ENCODE measurements at regions not wholly inside any gene's neighbourhood (a gene's known extent, or its start where the extent isn't known, plus 50 kb on each side); places are given as distances from the start of the nearest gene placed in this dataset.

DNA sequence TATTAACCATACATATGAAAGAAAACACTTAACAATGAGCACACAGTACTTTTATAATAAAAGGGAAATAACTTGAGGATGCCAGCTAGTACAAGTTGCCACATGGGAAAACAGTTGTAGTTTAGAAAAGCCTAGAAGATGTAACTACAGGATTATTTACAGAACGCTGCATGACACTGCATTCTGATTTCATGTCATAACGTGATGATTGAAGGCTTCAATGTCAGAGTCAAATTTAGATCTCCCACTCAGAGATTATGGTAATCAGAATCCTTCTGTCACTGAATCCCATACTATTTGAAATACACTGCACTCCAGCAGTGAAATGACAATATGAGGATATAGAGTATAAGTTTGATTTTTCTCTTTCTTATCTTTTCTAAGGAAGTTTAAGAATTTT is 253.9 kb upstream of the LRRN1 start:
- Histone ChIP-seq H3K4me1 (replicated peaks; ENCODE audit: insufficient read depth) (no peaks in the 10 kb centered on the region), H4K20me1 (ENCODE audit: insufficient read depth) (no peaks in the 10 kb centered on the region), H3K36me3 (ENCODE audit: low read depth) (no peaks in the 10 kb centered on the region), H3K9me2 (ENCODE audit: insufficient read depth) (no peaks in the 10 kb centered on the region), H3K79me2 (ENCODE audit: low read depth) (no peaks in the 10 kb centered on the region), H3K4me3 (no peak overlapping the region), H2AFZ (no peak overlapping the region), H3K27ac (no peak overlapping the region), H3F3A (ENCODE audit: insufficient read depth, low read depth) (no peaks in the 10 kb centered on the region), H3K4me2 (no peak overlapping the region), H3K9me3 (ENCODE audit: insufficient read depth, low read depth) (no peaks in the 10 kb centered on the region), H3K27me3 (ENCODE audit: insufficient read depth, low read depth) (no peaks in the 10 kb centered on the region)
- ChIA-PET CTCF (no interaction called here), POLR2A (ENCODE audit: unreplicated experiment) (no interaction called here)
- BruUV-seq (replicated peaks): no TSS peak
- intact Hi-C loops (cut with micrococcal nuclease; ENCODE audit: unreplicated experiment): no loop called here
- no peak for TF ChIP-seq EZH2 (IDR thresholded peaks at IDR 0.05; ENCODE audit: low read depth)
- TF ChIP-seq, protein P1, sequence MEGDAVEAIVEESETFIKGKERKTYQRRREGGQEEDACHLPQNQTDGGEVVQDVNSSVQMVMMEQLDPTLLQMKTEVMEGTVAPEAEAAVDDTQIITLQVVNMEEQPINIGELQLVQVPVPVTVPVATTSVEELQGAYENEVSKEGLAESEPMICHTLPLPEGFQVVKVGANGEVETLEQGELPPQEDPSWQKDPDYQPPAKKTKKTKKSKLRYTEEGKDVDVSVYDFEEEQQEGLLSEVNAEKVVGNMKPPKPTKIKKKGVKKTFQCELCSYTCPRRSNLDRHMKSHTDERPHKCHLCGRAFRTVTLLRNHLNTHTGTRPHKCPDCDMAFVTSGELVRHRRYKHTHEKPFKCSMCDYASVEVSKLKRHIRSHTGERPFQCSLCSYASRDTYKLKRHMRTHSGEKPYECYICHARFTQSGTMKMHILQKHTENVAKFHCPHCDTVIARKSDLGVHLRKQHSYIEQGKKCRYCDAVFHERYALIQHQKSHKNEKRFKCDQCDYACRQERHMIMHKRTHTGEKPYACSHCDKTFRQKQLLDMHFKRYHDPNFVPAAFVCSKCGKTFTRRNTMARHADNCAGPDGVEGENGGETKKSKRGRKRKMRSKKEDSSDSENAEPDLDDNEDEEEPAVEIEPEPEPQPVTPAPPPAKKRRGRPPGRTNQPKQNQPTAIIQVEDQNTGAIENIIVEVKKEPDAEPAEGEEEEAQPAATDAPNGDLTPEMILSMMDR (conservative IDR thresholded peaks at IDR 0.05): no peak
- DNase-seq: no peak

DNA sequence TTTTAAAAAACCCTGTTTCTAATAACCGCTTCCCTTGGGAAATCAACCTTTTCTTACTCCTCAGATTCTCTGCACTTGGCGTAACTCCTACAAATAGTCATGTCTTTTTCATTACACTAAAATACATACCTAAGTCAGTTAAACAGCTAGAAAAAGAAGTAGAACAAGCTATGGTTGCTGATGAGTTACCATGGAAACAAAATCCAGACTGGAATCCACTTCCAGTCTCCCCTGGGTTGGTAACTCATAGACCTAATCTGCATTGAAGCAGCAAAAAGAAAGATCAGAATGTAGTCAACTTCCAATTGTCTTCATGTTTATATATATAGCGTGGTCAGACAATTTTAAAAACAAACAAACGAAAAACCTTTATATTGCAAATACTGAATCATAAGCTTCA is 260.8 kb upstream of the LRRN1 start:
- H3K27me3 ChIP-seq (ENCODE audit: insufficient read depth, low read depth): no peaks in the 10 kb centered on the region
- no peaks in the 10 kb centered on the region for H3K4me1 ChIP-seq (replicated peaks; ENCODE audit: insufficient read depth)
- no peak overlapping the region for H2AFZ ChIP-seq
- no peaks in the 10 kb centered on the region for H4K20me1 ChIP-seq (ENCODE audit: insufficient read depth)
- H3K36me3 ChIP-seq (ENCODE audit: low read depth): no peaks in the 10 kb centered on the region
- DNase-seq: no peak
- H3F3A ChIP-seq (ENCODE audit: insufficient read depth, low read depth): no peaks in the 10 kb centered on the region
- intact Hi-C loops (cut with micrococcal nuclease; ENCODE audit: unreplicated experiment): no loop called here
- POLR2A ChIA-PET (ENCODE audit: unreplicated experiment): no interaction called here
- H3K9me2 ChIP-seq (ENCODE audit: insufficient read depth): no peaks in the 10 kb centered on the region
- CTCF ChIA-PET: no interaction called here
- H3K9me3 ChIP-seq (ENCODE audit: insufficient read depth, low read depth): no peaks in the 10 kb centered on the region
- no peak overlapping the region for H3K4me3 ChIP-seq
- no peak for TF ChIP-seq EZH2 (IDR thresholded peaks at IDR 0.05; ENCODE audit: low read depth)
- TF ChIP-seq, protein P1 (conservative IDR thresholded peaks at IDR 0.05): no peak
- no TSS peak for BruUV-seq (replicated peaks)
- H3K79me2 ChIP-seq (ENCODE audit: low read depth): no peaks in the 10 kb centered on the region
- H3K27ac ChIP-seq: no peak overlapping the region
- no peak overlapping the region for H3K4me2 ChIP-seq

DNA sequence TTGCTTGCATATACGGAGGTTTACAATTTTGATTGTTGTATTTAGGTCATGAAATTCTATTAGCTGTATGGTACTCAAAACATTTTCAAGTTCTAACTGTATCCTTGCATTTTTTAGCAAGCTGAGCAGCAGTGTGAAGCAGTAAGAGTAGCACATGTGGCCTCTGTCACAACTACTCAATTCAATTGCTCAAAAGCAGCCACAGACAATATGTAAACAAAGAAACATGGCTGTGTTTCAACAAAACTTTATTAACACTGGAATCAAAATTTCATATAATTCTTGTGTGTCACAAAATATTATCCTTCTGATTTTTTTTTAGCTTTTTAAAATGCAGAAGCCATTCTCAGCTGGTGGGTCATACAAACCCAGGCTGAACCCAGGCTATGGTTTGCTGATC is 266.7 kb upstream of the LRRN1 start:
- no peaks in the 10 kb centered on the region for H3K27me3 ChIP-seq (ENCODE audit: insufficient read depth, low read depth)
- no TSS peak for BruUV-seq (replicated peaks)
- H4K20me1 ChIP-seq (ENCODE audit: insufficient read depth): no peaks in the 10 kb centered on the region
- no peak overlapping the region for H2AFZ ChIP-seq
- H3K9me2 ChIP-seq (ENCODE audit: insufficient read depth): no peaks in the 10 kb centered on the region
- intact Hi-C loops (cut with micrococcal nuclease; ENCODE audit: unreplicated experiment): no loop called here
- no peaks in the 10 kb centered on the region for H3K79me2 ChIP-seq (ENCODE audit: low read depth)
- no peak overlapping the region for H3K27ac ChIP-seq
- POLR2A ChIA-PET (ENCODE audit: unreplicated experiment): interaction anchor here (0.5 kb wide), 1 partner anchor 9 kb away, joined by 10 read pairs; no protein-coding TSS in a partner anchor
- H3K9me3 ChIP-seq (ENCODE audit: insufficient read depth, low read depth): no peaks in the 10 kb centered on the region
- H3K4me1 ChIP-seq (replicated peaks; ENCODE audit: insufficient read depth): no peaks in the 10 kb centered on the region
- H3K4me3 ChIP-seq: no peak overlapping the region
- CTCF ChIA-PET: no interaction called here
- no peak overlapping the region for H3K4me2 ChIP-seq
- H3K36me3 ChIP-seq (ENCODE audit: low read depth): no peaks in the 10 kb centered on the region
- no peaks in the 10 kb centered on the region for H3F3A ChIP-seq (ENCODE audit: insufficient read depth, low read depth)
- no peak for DNase-seq
- TF ChIP-seq, protein P1 (conservative IDR thresholded peaks at IDR 0.05): no peak
- no peak for TF ChIP-seq EZH2 (IDR thresholded peaks at IDR 0.05; ENCODE audit: low read depth)

Data from PC-9 (cell line).